SK-N-DZ (cell line): ENCODE measurements at regions not wholly inside any gene's neighbourhood (a gene's known extent, or its start where the extent isn't known, plus 50 kb on each side); places are given as distances from the start of the nearest gene placed in this dataset.

Experiments used
- DNase-seq: peaks from one replicate; pipeline ENCODE4 v3.0.0-alpha.2; 2015; ENCODE audit warnings: low spot score

- DNase-seq = no peak
Observed at GRCh38 chr10:29026802-29027580, 261.9 kb upstream of the LYZL1 start.

GRCh38 chr10:29028486-29028885, 260.4 kb upstream of the LYZL1 start:
- no peak for DNase-seq

GRCh38 chr10:29030900-29031299, 258.0 kb upstream of the LYZL1 start:
- DNase-seq = no peak

GRCh38 chr10:29032169-29032568, 256.7 kb upstream of the LYZL1 start:
- no peak for DNase-seq

- DNase-seq = no peak
Observed at GRCh38 chr10:29033311-29033940, 255.4 kb upstream of the LYZL1 start.

- no peak for DNase-seq
Observed at GRCh38 chr10:29034592-29034991, 254.3 kb upstream of the LYZL1 start.

GRCh38 chr10:29035721-29036120, 253.1 kb upstream of the LYZL1 start:
- DNase-seq = no peak

- no peak for DNase-seq
Observed at GRCh38 chr10:29037348-29038113, 251.3 kb upstream of the LYZL1 start.

GRCh38 chr10:29039091-29039490, 249.8 kb upstream of the LYZL1 start:
- DNase-seq = no peak

- no peak for DNase-seq
Observed at GRCh38 chr10:29039677-29040189, 249.1 kb upstream of the LYZL1 start.

- DNase-seq = no peak
Observed at GRCh38 chr10:29041616-29042015, 247.3 kb upstream of the LYZL1 start.

- no peak for DNase-seq
Observed at GRCh38 chr10:29048506-29048905, 240.4 kb upstream of the LYZL1 start.

GRCh38 chr10:29050081-29050480, 238.8 kb upstream of the LYZL1 start:
- DNase-seq = no peak

- no peak for DNase-seq
Observed at GRCh38 chr10:29055101-29055500, 233.8 kb upstream of the LYZL1 start.

GRCh38 chr10:29056729-29057128, 232.1 kb upstream of the LYZL1 start:
- DNase-seq = peak; percentile 3

GRCh38 chr10:29057822-29058331, 231.0 kb upstream of the LYZL1 start:
- peak; percentile 1 for DNase-seq

GRCh38 chr10:29063806-29064644, 224.8 kb upstream of the LYZL1 start:
- no peak for DNase-seq

GRCh38 chr10:29064680-29065079, 224.2 kb upstream of the LYZL1 start:
- no peak for DNase-seq

GRCh38 chr10:29067161-29067560, 221.7 kb upstream of the LYZL1 start:
- DNase-seq = no peak

- DNase-seq = no peak
Observed at GRCh38 chr10:29067628-29068027, 221.2 kb upstream of the LYZL1 start.

- no peak for DNase-seq
Observed at GRCh38 chr10:29068302-29068701, 220.6 kb upstream of the LYZL1 start.
